ENCODE measurements at regions not wholly inside any gene's neighbourhood (a gene's known extent, or its start where the extent isn't known, plus 50 kb on each side); places are given as distances from the start of the nearest gene placed in this dataset.

DNA sequence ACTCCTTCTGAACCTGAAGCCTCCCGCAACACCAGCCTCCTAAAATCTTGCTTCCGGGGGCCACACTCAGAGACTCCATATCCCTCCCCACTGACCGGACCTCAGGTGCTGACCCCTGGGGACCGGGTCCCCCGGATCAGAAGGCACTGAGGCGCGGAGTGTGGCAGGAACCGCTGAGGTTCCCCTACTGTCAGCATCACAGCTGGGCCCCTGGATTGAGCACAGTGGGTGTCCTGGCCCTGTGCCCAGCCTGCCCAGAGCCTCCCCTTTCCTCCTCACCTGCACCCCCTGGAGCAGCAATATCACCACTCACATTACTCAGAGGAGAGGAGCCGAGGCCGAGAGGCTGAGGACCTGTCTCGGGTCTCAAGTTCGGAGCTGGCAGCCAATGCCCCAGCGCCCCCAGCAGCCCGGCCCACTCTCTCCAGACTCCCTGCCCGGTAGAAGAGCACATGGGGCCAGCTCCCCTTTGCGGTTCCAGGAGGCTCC lies 101.2 kb upstream of the EIF5 start:
- TF ChIP-seq, protein P1, sequence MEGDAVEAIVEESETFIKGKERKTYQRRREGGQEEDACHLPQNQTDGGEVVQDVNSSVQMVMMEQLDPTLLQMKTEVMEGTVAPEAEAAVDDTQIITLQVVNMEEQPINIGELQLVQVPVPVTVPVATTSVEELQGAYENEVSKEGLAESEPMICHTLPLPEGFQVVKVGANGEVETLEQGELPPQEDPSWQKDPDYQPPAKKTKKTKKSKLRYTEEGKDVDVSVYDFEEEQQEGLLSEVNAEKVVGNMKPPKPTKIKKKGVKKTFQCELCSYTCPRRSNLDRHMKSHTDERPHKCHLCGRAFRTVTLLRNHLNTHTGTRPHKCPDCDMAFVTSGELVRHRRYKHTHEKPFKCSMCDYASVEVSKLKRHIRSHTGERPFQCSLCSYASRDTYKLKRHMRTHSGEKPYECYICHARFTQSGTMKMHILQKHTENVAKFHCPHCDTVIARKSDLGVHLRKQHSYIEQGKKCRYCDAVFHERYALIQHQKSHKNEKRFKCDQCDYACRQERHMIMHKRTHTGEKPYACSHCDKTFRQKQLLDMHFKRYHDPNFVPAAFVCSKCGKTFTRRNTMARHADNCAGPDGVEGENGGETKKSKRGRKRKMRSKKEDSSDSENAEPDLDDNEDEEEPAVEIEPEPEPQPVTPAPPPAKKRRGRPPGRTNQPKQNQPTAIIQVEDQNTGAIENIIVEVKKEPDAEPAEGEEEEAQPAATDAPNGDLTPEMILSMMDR (IDR thresholded peaks at IDR 0.05) = no peak
- TF ChIP-seq POLR2A (IDR thresholded peaks at IDR 0.05) = no peak
